GM19463 (cell line): ENCODE measurements at regions not wholly inside any gene's neighbourhood (a gene's known extent, or its start where the extent isn't known, plus 50 kb on each side); places are given as distances from the start of the nearest gene placed in this dataset.
A peak's percentile ranks its signal among the peaks of the same experiment; 100 is the strongest.
"Not testable (repeated sequence)": the region's sequence is repeated elsewhere in the genome, so short reads cannot be mapped to it uniquely, and the experiment has no call there.

ENCODE experiments used
- ATAC-seq: cut with Tn5 transposase; IDR thresholded peaks from one replicate; pipeline ENCODE4 v1.9.1; 2021; ENCODE audit warnings: mild to moderate bottlenecking, moderate library complexity; ENCODE audit not compliant: unreplicated experiment

GRCh38 chr10:108003061-108003460, 838.6 kb upstream of the SORCS1 start:
- ATAC-seq = peak; percentile 40

- ATAC-seq = no peak
These were observed 835.9 kb upstream of the SORCS1 start for GRCh38 chr10:108000365-108000764.

- ATAC-seq = no peak
These were observed 830.2 kb upstream of the SORCS1 start for GRCh38 chr10:107994621-107995270.

GRCh38 chr10:107986571-107986970, 822.1 kb upstream of the SORCS1 start:
- ATAC-seq = no peak

- ATAC-seq = no peak
These were observed 820.1 kb upstream of the SORCS1 start for GRCh38 chr10:107984581-107984980.

- ATAC-seq = no peak
These were observed 819.6 kb upstream of the SORCS1 start for GRCh38 chr10:107984149-107984548.

GRCh38 chr10:107978455-107978854, 813.9 kb upstream of the SORCS1 start:
- ATAC-seq = no peak

- ATAC-seq = no peak
These were observed 807.5 kb upstream of the SORCS1 start for GRCh38 chr10:107971973-107972372.

- ATAC-seq = no peak
These were observed 806.9 kb upstream of the SORCS1 start for GRCh38 chr10:107971411-107971810.

- no peak for ATAC-seq
These were observed 806.0 kb upstream of the SORCS1 start for GRCh38 chr10:107970512-107970911.

GRCh38 chr10:107969936-107970335, 805.4 kb upstream of the SORCS1 start:
- ATAC-seq = no peak

- ATAC-seq = no peak
These were observed 802.3 kb upstream of the SORCS1 start for GRCh38 chr10:107966826-107967225.

GRCh38 chr10:107952649-107953556, 788.4 kb upstream of the SORCS1 start:
- ATAC-seq = no peak

- ATAC-seq = not testable (repeated sequence)
These were observed 786.0 kb upstream of the SORCS1 start for GRCh38 chr10:107950411-107951062.

GRCh38 chr10:107942826-107943225, 778.3 kb upstream of the SORCS1 start:
- no peak for ATAC-seq

- no peak for ATAC-seq
These were observed 768.6 kb upstream of the SORCS1 start for GRCh38 chr10:107933076-107933475.

- ATAC-seq = no peak
These were observed 767.3 kb upstream of the SORCS1 start for GRCh38 chr10:107931808-107932207.

GRCh38 chr10:107930037-107930436, 765.5 kb upstream of the SORCS1 start:
- no peak for ATAC-seq

GRCh38 chr10:107924458-107924857, 760.0 kb upstream of the SORCS1 start:
- no peak for ATAC-seq

GRCh38 chr10:107919626-107920235, 755.2 kb upstream of the SORCS1 start:
- ATAC-seq = no peak

GRCh38 chr10:107918171-107918570, 753.7 kb upstream of the SORCS1 start:
- no peak for ATAC-seq
